ENCODE measurements at regions not wholly inside any gene's neighbourhood (a gene's known extent, or its start where the extent isn't known, plus 50 kb on each side); places are given as distances from the start of the nearest gene placed in this dataset.

DNA sequence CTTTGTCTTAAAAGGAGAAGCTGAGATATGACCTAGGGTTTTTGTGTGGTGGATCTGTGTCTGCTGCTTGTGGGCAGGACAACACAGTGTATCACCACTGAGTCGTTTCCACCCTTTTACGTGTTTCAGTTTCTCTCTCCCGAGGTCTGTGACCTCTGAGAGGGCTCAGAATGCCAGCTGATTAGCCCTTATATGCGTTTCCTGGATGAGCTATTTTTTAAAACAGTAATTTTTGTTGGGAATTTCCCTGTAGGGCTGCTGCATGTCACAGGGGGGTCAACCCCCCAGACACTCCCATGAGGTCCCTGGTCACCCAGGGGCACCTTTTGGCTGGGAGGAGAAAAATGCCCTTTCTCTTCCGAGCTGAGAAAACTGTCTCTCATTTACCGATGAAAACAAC is 170.4 kb upstream of the CASK start:
- TF ChIP-seq POLR2AphosphoS5 (IDR thresholded peaks at IDR 0.05) (no peak), EP300 (IDR thresholded peaks at IDR 0.05; ENCODE audit: low read depth) (no peak)
- TF ChIP-seq, protein P1, sequence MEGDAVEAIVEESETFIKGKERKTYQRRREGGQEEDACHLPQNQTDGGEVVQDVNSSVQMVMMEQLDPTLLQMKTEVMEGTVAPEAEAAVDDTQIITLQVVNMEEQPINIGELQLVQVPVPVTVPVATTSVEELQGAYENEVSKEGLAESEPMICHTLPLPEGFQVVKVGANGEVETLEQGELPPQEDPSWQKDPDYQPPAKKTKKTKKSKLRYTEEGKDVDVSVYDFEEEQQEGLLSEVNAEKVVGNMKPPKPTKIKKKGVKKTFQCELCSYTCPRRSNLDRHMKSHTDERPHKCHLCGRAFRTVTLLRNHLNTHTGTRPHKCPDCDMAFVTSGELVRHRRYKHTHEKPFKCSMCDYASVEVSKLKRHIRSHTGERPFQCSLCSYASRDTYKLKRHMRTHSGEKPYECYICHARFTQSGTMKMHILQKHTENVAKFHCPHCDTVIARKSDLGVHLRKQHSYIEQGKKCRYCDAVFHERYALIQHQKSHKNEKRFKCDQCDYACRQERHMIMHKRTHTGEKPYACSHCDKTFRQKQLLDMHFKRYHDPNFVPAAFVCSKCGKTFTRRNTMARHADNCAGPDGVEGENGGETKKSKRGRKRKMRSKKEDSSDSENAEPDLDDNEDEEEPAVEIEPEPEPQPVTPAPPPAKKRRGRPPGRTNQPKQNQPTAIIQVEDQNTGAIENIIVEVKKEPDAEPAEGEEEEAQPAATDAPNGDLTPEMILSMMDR (IDR thresholded peaks at IDR 0.05), result no peak

Data from transverse colon (tissue), 4 donors.